HG02610 (cell line): ENCODE measurements at regions not wholly inside any gene's neighbourhood (a gene's known extent, or its start where the extent isn't known, plus 50 kb on each side); places are given as distances from the start of the nearest gene placed in this dataset.
A peak's percentile ranks its signal among the peaks of the same experiment; 100 is the strongest.

Experiments
- ATAC-seq: cut with Tn5 transposase; IDR thresholded peaks from one replicate; pipeline ENCODE4 v1.9.1; 2021; ENCODE audit warnings: mild to moderate bottlenecking, moderate library complexity; ENCODE audit not compliant: unreplicated experiment

DNA sequence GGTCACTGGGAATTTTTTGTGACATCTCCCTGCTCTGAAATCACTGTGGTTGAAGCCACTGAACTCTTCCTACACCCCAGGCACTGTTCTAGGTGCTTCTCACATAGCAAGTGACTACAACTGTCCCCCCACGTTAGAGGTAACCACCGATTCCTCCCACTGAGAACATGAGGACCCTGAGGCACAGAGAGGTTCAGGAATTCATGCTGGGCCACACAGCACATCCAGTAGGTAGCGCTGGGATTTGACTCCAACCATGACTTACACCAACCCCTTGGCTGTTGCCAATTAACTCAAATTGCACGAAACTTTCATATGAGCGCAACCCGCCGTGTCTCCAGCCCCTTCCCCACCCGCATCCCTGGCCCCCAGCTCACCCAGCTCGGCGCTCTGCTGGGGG is 105.2 kb downstream of the RFLNA start:
- ATAC-seq = no peak

DNA sequence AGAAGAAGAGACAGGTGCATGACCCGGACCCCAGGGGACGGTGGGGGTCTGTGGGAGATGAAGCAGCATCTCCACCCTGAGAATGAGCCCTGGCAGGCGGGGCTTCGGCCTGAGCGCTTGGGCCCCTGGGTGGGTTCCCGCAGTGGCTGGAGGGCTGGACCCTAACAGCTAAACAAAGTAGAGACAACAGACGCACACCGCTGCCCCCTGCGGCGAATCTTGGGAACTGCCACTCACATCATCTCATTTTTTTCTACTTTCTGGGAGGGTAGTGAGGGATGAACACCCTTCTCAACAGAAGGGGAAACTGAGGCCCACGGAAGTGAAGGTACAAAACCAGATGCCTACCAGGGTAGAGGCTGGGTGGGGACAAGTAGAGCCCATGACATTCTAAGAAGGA is 104.7 kb downstream of the RFLNA start:
- ATAC-seq = no peak

DNA sequence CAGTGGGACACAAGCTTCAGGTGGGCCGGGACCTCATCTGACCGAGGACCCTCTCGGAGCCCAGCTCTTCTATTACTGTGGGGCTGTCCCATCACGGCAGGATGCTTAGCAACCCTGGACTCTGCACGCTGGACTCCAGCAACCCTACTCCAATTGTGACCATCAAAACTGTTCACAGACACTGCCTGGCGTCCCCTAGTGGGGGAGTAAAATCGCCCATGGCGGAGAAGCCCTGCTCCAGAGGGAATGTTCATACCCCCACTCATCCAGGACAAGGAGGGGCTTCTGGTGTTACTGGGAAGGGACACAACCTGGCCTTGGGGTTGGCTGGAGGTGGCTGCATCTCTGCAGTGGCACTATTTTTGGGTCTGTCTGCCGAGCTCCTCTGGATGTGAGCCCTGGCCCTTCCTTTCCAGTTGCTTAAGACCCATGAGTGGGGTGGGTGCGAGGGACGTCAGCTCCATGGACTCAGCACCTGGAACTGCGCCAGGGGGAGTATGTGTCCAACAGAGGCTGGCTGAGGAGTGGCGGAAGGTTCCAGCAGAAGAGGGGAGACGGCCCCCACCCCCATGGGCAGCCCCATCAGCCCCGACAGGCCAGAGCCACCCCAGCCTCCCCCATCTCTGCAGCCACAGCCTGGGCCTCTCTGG is 103.8 kb downstream of the RFLNA start:
- ATAC-seq = no peak

DNA sequence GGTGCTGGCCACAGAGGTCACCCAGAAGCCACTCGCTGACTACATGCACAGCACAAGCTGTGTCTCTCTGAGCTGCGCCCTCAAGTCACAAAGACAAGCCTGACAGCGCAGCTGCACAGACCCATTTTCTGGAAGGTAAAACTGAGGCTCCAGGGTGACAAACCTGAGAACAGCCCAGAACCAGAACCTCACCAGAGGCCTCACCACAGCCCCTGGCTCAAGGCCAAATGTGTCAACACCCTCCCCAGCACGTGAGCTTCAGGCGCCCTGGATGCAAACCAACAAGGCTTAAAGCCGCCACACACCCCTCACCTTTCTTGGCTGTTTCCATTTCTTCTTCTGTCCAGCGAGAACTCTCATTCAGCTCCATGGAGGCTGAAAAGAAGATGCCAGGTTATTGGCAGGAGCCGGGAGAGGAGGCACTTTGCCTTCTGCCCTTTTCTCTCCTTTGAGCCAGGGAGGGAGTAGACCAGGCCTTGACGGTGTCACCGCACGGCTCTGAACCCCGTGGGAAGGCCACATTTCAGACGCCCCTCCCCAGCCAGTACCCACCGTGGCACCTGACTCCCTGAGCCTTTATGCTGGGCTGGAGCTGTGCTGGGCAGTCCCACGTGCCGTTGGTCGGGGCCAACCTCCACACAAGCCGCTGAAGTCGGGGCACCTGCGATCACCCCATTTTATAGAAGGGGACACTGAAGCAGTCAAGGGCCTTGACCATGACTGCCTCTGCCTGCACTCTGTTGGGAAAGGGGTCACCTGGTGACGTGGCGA is 103.1 kb downstream of the RFLNA start:
- no peak for ATAC-seq

DNA sequence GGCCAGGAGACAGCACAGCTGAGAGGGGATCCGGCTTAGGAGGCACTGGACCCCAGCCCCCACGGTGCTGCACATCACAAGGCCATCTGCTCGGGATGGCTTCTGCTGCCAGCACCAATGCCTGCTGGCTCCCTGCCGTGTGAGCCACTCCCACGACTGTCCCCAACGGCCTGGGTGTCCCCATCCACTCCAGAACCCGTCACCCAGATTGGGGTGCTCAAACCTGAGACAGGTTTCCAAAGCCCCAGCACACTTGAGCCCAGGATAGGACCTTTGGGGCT is 102.4 kb downstream of the RFLNA start:
- no peak for ATAC-seq

DNA sequence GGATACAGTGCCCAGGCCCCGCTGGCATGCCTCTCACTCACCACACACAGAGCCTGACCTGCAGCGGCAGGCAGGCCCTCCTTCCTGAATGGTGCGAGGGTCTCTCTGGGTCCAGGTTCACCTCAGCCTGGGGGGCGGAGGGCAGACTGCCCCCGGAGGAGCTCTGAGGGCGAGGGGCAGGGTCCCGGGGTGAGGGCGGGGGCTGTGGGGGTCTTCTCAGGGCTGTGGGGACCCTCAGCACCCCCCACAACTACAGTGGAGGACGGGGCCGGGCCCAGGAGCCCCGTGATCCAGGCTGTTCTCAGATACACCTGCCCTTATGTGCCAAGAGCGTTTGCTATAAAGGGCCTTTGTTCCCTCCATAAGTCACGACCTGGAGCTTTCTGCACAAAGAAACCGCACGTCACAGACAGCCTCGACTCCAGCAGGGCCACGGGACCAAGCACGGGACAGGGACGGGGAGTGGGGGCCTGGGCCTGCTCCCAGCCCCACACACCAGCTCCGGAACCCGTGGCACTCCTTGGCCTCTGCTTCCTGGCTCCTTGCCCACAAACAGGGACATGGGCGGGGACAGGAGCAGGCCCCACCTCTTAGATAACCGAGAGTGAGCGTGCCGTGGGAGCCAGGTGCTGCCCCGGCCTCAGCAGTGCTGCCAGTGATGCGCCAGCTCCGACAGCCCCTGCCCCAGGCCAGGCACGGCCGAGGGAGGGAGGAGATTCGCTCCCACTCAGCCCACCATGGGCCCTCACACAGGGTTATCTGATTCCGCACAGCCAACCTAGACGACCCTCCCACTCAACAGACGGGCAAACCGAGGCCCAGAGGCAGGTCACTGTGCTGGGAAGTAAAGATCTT is 101.9 kb downstream of the RFLNA start:
- ATAC-seq = no peak

DNA sequence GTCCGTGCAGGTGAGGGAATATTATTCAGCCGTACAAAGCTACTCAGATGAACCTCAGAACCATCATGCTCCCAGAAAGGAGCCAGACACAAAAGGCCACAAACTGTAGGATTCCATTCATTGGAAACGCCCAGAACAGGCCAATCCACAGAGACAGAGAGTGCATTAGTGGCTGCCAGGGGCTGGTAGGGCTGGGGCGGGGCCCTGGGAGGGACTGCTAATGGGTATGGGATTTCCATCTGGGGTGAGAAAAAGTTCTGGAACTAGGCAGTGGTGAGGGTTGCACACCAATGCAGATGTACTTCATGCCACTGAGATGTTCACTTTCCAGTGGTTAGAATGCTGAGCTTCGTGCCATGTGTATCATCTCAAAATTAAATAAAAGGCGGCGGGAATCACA is 101.1 kb downstream of the RFLNA start:
- ATAC-seq = no peak

DNA sequence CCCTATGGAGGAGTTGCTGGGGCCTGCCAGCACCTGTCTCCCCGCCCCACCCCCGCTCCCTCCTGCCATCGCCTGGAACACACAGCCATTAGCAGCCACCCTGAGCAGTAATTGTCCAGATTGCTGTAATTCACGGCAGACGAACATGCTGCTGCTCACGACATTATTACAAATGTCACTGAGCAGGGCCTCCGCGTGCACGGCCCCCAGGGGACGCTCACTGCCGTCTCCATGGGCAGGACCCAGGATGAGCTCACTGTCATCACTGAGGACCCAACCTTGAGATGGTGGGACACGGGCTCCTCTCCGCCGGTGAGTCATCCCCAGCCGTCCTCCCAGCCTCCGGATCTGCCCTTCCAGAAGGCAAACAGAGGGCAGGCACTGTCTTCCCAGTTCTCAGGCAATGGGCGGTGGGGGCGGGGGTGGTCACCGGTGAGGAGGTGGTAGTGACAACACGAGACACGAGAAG is 100.4 kb downstream of the RFLNA start:
- ATAC-seq = no peak

DNA sequence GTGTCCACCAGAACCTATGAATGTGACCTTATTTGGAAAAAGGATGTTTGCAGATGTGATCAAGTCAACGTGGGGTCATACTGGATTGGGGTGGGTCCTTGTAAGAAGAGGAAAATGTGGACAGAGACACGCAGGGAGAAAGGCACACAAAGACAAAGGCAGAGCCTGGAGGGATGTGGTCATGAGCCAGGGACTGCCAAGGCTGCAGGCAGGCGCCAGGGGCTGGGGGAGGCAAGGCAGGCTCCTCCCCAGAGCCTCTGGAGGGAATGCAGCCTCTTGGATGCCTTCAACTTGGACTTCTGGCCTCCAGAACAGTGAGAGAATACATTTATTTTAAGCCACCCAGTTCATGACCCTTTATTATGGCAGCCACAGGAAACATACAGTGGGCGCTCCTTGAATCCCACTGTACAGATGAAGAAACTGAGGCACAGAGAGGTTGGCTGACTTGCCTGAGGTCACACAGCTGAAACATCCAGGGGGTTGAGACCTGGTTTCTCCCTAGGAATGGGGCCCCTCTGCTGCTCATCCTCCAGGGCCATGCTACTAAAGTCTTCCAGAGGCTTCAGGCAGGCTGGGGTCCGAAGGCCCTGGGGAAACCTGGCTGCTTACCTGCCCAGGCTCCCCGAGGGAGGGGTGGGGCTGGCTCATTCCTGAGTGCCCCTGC is 99.7 kb downstream of the RFLNA start:
- no peak for ATAC-seq

DNA sequence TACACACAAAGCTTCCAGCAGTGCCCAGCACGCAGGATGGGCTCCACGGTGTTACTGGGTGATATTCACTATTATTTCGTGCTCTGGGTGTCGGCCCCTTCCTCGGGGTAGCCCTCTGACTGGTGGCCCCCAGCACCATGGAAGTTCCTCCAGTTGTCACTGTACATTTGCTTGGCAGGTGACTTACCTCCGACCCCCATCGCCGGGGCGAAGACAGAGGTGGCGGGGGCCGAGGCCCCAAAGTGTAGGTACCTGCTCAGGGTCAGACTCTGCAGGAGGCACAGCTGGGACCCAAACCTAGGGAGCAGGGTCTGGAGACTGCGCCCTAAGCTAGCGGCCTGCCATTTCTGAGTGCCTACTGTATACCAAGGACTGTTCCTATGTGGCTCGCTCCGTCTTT is 98.9 kb downstream of the RFLNA start:
- no peak for ATAC-seq

DNA sequence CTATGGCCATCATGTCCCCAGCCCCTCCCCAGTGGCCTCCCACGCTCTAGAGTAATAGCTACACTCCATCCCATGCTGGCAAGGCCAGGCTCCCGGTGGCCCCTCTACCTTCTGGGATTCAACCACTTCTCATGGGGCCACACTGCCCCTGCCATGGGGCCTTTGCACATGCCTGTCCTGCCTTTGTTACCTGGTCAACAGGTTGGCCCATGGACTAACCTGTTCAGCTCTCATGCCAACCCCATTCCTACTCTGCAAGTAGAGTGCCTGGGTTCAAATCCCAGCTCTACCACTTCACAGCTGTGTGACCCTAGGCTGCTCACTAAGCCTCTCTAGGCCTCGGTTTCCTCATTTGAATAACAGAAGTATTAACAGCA is 98.5 kb downstream of the RFLNA start:
- no peak for ATAC-seq

DNA sequence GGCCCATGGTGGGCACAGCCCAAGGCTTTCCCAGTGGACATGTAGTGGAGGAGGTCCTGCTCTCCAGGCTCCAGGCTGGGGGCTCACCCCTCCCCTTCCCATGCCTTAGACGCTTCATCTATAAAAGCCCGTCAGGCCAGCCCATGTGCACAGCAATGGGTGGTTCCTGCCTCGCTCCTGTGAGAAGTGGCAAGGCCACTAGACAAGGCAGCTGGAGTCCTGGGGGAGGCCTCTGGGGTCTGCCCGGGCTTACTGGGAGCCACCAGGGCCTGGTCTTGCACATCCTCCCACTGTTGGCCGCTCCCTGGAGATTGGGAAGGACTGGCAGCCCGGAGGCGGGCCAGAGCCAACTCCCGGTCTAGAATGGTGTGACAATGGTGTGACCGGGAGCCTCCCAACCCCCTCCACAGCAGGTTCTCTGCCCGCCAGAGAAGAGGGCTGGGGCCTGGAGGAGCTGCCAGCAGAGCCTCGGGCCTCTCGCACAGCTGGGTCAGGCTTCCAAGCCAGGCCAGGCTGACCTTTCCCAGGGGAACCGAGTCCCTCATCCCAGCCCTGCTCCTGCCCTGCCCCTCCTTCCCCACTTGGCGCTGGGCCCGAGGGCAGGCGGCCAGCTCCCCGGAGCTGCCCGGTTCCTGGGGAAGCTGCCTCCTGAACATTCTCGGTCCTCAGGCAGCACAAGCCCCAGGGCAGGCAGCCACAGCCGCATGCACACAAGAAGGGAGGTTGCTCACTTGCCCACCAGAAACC is 97.9 kb downstream of the RFLNA start:
- ATAC-seq = no peak

DNA sequence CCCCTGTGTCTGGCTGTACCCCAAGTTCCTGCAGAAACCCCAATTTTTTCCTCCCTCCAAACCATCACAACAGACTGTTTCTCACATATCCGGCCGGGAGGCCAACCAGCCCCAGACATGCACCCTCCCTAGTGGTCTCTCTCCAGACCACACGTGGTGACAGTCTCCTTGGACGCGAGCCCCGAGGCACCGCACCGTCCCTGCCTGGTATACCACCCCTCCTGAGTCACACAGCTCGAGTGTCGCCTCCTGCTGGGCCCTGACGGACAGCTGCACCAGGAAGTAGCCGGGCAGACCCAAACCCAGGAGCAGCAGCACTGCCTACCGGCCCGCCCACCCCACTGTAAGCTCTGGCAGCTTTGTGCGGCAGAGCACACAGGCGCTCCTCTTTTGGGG is 97.4 kb downstream of the RFLNA start:
- no peak for ATAC-seq

DNA sequence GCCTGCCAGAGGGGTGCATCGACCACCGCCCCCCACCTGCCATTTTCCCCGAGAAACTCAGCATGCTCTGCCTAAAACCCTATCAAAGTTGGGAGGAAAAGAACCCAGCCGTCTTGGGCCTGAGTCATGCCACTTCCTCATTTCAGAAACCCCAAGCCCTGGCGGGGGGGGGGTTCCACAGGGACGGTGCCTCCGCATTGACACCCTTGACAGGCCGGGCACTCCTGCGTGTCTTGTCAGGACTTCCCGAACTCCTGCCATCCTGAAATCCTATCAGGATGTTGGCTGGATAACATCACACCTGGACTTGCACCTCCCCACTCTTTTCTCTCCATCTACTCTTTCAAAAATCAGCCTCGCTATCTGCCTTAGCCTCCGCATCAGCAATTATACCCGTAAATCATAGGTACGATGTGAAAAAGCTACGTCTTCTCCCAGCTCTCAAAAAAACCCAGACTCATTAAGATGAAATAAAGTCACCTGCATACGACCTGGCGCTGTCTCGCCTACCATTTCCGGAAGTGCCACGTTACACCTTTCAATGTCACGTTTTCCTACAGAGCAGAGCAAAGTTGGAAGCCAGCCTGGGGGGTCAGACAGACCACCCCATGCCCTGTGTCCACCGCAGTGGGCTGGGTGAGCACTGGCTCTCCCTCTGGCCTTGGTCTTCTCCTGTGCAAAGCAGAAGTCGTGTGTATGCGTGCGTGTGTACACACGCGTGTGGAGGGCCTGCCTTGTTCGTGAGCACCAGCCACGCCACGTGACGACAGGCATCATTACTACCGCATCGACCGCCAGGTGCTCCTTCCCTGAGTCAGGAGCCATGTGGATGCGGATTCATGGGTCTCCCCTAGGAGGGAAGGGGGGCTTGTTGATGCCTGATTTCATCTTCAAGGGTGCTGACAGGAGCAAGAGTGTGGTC is 96.7 kb downstream of the RFLNA start:
- ATAC-seq = peak; percentile 69

DNA sequence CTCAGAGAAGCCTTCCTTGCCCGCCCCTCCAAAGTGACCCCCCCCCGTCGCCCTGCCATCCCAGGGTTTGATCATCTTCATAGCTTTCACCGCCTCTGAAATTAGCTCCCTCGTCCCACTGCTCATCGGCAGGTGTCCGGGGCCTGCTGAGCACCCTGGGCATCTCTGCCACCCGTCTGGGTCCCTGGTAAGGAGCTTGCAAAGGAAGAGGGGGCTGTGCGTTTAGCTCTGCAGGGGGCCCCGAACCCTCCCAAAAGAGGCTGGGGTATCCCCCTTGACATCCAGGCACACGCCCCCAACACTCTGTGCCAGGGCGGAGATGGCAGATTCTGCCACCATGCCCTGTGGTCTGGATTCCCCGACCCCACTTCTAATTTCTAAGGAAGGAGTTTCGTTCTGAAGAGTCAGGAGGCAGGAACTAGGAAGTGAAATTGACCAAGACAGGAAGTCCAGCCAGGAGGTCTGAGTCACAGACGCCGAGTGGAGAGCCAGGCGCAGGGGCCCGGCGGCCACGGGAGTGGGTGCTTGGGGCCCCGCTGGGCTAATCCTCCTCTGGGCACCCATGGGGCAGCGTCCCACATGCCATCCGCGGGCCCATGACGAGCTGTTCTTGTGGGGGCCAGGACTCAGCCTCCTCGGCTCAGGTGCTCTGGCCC is 95.7 kb downstream of the RFLNA start:
- ATAC-seq = no peak

DNA sequence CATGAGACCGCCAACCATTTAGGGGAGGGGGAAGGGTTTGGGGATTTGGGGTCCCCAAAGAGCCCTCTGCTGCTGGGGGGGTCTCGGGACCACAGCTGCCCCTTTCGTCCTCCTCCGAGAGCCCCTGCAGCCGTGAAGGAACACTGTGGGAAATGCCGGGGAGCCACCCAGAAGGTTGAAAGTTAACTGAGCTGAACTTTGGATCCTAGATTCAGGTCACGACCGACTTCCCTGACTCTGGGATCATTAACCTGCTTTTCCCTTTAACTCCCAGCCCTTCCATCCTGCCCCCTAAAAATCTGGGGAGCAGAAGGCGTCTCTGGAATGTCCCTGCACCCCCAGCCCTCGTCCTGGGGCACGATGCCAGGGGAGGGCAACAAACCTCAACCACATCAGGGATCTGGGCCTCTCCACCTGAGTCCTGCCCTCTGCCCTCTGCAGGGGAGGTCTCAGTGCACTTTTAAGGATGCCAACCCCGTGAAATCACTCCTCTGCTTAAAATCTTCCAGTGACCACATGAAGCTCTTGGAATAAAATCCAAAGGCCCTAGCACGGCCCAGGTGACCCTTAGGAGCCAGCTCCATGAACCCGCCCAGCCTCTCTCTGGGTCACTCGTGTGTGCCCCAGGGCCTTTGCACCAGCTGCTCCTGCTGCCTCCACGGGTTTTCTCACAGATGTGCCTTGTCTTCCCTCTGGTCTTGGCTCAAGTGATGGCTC is 95.0 kb downstream of the RFLNA start:
- ATAC-seq = no peak

DNA sequence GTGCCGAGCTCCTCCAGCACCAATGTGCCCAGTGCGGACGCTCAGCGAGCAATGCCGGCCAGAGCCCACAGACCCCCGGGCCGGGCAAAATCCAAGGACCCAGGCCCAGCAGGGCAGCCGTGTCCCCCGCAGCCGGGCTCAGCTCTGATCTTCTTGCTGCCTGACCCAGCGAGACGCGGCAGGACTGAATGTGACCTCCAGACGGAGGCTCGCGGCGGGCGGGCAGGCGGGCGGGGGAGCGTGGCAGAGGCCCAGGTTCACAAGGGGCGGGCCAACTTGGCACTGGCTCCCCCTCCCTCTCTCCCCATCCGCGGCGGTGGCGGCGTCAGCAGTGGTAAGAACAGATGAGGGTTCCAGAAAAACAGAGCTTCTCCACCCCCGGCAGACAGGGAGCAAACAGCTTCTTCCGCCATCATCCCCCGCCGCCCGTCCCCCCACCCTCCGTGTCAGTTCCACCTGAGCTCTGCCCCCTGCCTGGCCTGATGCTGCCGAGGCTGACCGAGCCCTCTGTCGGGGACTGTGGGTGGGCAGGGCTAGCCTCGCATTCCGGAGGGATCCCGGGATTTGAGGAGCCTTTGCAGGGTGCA is 94.3 kb downstream of the RFLNA start:
- no peak for ATAC-seq

DNA sequence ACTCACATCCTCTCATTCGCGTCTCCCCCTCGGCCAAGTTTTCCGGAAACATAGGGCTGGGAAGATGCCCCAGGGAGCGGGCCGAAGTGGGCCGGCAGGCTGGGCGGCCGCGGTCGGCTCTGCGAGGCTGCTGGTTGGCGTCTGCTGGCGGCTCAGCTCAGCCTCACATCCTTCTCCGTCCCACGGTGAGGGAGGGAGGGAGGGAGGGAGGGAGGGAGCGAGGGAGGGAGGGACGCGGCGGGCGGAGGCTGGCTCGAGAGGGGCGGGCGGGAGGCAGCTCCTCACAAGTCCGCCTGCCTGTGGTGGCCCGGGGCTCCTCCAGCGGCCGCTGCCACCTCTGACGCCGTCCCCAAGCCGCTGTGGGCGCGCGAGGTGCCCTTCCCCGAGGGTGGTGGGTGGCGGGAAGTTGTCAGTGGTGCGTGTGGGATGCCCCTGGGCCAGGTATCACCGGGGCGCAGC is 93.8 kb downstream of the RFLNA start:
- ATAC-seq = no peak
